ENCODE measurements at regions not wholly inside any gene's neighbourhood (a gene's known extent, or its start where the extent isn't known, plus 50 kb on each side); places are given as distances from the start of the nearest gene placed in this dataset.

DNA sequence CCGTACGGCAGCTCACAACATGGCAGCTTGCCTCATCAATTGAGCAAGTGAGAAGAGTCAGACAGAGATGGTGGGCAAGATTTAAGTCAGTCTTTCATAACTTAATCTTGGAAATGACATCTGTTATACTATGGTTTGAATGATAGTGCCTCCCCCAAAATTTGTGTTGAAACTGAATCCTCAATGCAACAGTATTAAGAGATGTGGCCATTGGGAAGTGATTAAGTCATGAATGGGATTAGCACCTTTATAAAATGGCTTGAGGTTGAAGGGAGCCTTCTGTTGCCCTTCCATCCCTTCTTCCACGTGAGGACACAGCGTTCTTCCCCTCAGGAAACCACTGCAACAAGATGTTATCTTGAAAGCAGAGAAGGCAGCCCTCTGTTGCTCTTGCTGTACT, 124.2 kb downstream of the C12orf75 start:
- DNase-seq (ENCODE audit: low spot score), result no peak

DNA sequence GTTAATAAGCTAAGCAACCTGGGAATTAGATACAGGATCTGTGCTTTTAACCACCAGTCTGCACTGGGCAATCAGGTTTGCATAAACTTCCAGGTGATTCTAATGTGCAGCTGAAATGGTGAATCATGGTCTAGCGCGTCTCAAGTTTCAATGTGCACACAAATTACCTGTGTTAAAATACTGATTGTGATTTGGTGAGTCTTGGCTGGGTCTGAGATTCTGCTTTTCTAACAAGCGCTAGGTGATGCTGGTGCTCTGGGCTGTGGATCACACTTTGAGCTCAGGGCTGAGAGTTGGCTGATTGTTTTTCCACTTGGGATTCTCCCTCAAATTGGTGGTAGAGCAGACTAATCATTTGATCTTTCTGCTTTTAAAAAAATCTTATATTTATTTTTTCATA, 124.8 kb downstream of the C12orf75 start:
- no peak for ATAC-seq
- CTCF ChIA-PET (ENCODE audit: low intra/inter-chr PET ratio, low total read pairs), result no interaction called here
- Histone ChIP-seq H3K4me3 (replicated peaks in 1 of 3; ENCODE audit: insufficient read depth in 1 of 3, low read depth in 2 of 3, low read length in 3 of 3) (no peak overlapping the region), H3K36me3 (replicated peaks in 1 of 2; ENCODE audit: control insufficient read depth in 1 of 2, insufficient read depth in 2 of 2, low read length in 2 of 2) (no peaks in the 10 kb centered on the region), H3K9me3 (ENCODE audit: low read length) (no peaks in the 10 kb centered on the region), H2AFZ (ENCODE audit: low read length) (no peak overlapping the region), H4K20me1 (ENCODE audit: insufficient read depth, low read length) (no peaks in the 10 kb centered on the region), H3K4me1 (ENCODE audit: insufficient read depth, low read length) (no peaks in the 10 kb centered on the region), H3K27ac (ENCODE audit: extremely low read length, insufficient read depth, low read length) (no peak overlapping the region), H3K79me2 (ENCODE audit: insufficient read depth, low read length) (no peaks in the 10 kb centered on the region), H3K9ac (ENCODE audit: insufficient read depth, low read depth, low read length) (no peak overlapping the region), H3K27me3 (ENCODE audit: control insufficient read depth in 1 of 2, insufficient read depth in 2 of 2, low read length in 2 of 2) (no peaks in the 10 kb centered on the region), H3K4me2 (ENCODE audit: low read depth, low read length) (no peak overlapping the region)
- POLR2A ChIA-PET, result no interaction called here
- no peak for FAIRE-seq
- TF ChIP-seq, protein P1, sequence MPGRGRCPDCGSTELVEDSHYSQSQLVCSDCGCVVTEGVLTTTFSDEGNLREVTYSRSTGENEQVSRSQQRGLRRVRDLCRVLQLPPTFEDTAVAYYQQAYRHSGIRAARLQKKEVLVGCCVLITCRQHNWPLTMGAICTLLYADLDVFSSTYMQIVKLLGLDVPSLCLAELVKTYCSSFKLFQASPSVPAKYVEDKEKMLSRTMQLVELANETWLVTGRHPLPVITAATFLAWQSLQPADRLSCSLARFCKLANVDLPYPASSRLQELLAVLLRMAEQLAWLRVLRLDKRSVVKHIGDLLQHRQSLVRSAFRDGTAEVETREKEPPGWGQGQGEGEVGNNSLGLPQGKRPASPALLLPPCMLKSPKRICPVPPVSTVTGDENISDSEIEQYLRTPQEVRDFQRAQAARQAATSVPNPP (CRISPR knock-in tag; IDR thresholded peaks at IDR 0.05), result no peak
- TF ChIP-seq ZC3H13 (CRISPR knock-in tag; IDR thresholded peaks at IDR 0.05) (no peak), ZMYM2 (CRISPR knock-in tag; IDR thresholded peaks at IDR 0.05) (no peak)
- WGBS (ENCODE audit: low lambda C conversion rate), result 75% methylated on average over 3 of the region's 3 CpGs
- in situ Hi-C loops (cut with HindIII; ENCODE audit: extremely low pct_ligation_motif_present, low pct_unique_long_range_greater_than_20kb), result no loop called here
- intact Hi-C loops (cut with micrococcal nuclease; ENCODE audit: unreplicated experiment), result no loop called here
- no TSS peak for BruUV-seq (replicated peaks)
- DNase-seq (ENCODE audit: low spot score), result no peak

More for the DNA sequence above, 124.2 kb downstream of the C12orf75 start:
- in situ Hi-C loops (cut with HindIII; ENCODE audit: extremely low pct_ligation_motif_present, low pct_unique_long_range_greater_than_20kb), result no loop called here
- no peaks in the 10 kb centered on the region for H3K9me3 ChIP-seq (ENCODE audit: low read length)
- no peak for FAIRE-seq
- H3K9ac ChIP-seq (ENCODE audit: insufficient read depth, low read depth, low read length), result no peak overlapping the region
- no peak overlapping the region for H2AFZ ChIP-seq (ENCODE audit: low read length)
- no peaks in the 10 kb centered on the region for H3K79me2 ChIP-seq (ENCODE audit: insufficient read depth, low read length)
- H3K4me1 ChIP-seq (ENCODE audit: insufficient read depth, low read length), result no peaks in the 10 kb centered on the region
- no peak overlapping the region for H3K4me3 ChIP-seq (replicated peaks in 1 of 3; ENCODE audit: insufficient read depth in 1 of 3, low read depth in 2 of 3, low read length in 3 of 3)
- no peaks in the 10 kb centered on the region for H3K27me3 ChIP-seq (ENCODE audit: control insufficient read depth in 1 of 2, insufficient read depth in 2 of 2, low read length in 2 of 2)
- intact Hi-C loops (cut with micrococcal nuclease; ENCODE audit: unreplicated experiment), result no loop called here
- ChIA-PET POLR2A (no interaction called here), CTCF (ENCODE audit: low intra/inter-chr PET ratio, low total read pairs) (no interaction called here)
- TF ChIP-seq, protein P2, sequence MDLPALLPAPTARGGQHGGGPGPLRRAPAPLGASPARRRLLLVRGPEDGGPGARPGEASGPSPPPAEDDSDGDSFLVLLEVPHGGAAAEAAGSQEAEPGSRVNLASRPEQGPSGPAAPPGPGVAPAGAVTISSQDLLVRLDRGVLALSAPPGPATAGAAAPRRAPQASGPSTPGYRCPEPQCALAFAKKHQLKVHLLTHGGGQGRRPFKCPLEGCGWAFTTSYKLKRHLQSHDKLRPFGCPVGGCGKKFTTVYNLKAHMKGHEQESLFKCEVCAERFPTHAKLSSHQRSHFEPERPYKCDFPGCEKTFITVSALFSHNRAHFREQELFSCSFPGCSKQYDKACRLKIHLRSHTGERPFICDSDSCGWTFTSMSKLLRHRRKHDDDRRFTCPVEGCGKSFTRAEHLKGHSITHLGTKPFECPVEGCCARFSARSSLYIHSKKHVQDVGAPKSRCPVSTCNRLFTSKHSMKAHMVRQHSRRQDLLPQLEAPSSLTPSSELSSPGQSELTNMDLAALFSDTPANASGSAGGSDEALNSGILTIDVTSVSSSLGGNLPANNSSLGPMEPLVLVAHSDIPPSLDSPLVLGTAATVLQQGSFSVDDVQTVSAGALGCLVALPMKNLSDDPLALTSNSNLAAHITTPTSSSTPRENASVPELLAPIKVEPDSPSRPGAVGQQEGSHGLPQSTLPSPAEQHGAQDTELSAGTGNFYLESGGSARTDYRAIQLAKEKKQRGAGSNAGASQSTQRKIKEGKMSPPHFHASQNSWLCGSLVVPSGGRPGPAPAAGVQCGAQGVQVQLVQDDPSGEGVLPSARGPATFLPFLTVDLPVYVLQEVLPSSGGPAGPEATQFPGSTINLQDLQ (CRISPR knock-in tag; IDR thresholded peaks at IDR 0.05), result no peak
- TF ChIP-seq KMT2B (CRISPR knock-in tag; IDR thresholded peaks at IDR 0.05) (no peak), SOX5 (CRISPR knock-in tag; IDR thresholded peaks at IDR 0.05; ENCODE audit: borderline replicate concordance) (no peak), ZNF777 (CRISPR knock-in tag; IDR thresholded peaks at IDR 0.05) (no peak)
- no peaks in the 10 kb centered on the region for H3K36me3 ChIP-seq (replicated peaks in 1 of 2; ENCODE audit: control insufficient read depth in 1 of 2, insufficient read depth in 2 of 2, low read length in 2 of 2)
- 45% methylated on average over 4 of the region's 4 CpGs for WGBS (ENCODE audit: low lambda C conversion rate)
- H4K20me1 ChIP-seq (ENCODE audit: insufficient read depth, low read length), result no peaks in the 10 kb centered on the region
- BruUV-seq (replicated peaks), result no TSS peak
- no peak overlapping the region for H3K27ac ChIP-seq (ENCODE audit: extremely low read length, insufficient read depth, low read length)
- H3K4me2 ChIP-seq (ENCODE audit: low read depth, low read length), result no peak overlapping the region
- no peak for ATAC-seq
